ENCODE measurements at regions not wholly inside any gene's neighbourhood (a gene's known extent, or its start where the extent isn't known, plus 50 kb on each side); places are given as distances from the start of the nearest gene placed in this dataset.

DNA sequence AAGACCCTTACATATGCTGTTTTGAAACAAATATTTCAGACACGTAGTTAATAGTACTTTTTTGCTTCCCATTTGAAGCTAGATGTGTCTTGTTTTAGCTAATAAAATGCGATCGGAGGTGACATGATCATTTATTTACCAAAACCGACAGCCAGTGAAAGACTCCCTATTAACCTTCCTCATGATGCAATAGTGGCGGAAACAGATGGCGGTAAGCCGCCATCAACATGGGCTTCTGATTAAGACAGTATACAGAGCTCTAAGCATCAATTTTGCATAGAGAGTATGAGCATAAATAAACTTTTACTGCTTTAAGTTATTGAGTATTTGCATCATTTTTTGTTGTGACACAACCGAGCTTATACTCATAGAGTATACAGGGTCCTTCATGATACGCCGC is 1282.4 kb upstream of the ADGRB3 start:
- intact Hi-C loops (cut with DNase I, micrococcal nuclease), result no loop called here
- Mint-ChIP-seq H3K36me3 (ENCODE audit: low read depth) (no peaks in the 10 kb centered on the region), H3K4me3 (no peak overlapping the region), H3K27me3 (no peaks in the 10 kb centered on the region), H3K4me1 (ENCODE audit: low read depth) (no peaks in the 10 kb centered on the region), H3K27ac (no peak overlapping the region), H3K9me3 (no peaks in the 10 kb centered on the region)
- DNase-seq (no peak), ATAC-seq (ENCODE audit: poor library complexity) (no peak)
- Histone ChIP-seq H3K27ac (ENCODE audit: low read depth in 1 of 2, low read length in 2 of 2) (no peak overlapping the region), H3K4me3 (ENCODE audit: low read length) (no peak overlapping the region), H3K36me3 (ENCODE audit: insufficient read depth, low read length) (no peaks in the 10 kb centered on the region), H3K4me1 (ENCODE audit: insufficient read depth, low read length) (no peaks in the 10 kb centered on the region), H3K9me3 (ENCODE audit: control insufficient read depth in 1 of 2, insufficient read depth in 1 of 2, low read length in 2 of 2) (no peaks in the 10 kb centered on the region), H3K27me3 (ENCODE audit: control insufficient read depth in 1 of 2, insufficient read depth in 2 of 2, low read length in 2 of 2) (no peaks in the 10 kb centered on the region)
- POLR2A ChIA-PET, result no interaction called here
- TF ChIP-seq, protein P1, sequence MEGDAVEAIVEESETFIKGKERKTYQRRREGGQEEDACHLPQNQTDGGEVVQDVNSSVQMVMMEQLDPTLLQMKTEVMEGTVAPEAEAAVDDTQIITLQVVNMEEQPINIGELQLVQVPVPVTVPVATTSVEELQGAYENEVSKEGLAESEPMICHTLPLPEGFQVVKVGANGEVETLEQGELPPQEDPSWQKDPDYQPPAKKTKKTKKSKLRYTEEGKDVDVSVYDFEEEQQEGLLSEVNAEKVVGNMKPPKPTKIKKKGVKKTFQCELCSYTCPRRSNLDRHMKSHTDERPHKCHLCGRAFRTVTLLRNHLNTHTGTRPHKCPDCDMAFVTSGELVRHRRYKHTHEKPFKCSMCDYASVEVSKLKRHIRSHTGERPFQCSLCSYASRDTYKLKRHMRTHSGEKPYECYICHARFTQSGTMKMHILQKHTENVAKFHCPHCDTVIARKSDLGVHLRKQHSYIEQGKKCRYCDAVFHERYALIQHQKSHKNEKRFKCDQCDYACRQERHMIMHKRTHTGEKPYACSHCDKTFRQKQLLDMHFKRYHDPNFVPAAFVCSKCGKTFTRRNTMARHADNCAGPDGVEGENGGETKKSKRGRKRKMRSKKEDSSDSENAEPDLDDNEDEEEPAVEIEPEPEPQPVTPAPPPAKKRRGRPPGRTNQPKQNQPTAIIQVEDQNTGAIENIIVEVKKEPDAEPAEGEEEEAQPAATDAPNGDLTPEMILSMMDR (IDR thresholded peaks at IDR 0.05), result no peak
- CTCF ChIA-PET, result no interaction called here

DNA sequence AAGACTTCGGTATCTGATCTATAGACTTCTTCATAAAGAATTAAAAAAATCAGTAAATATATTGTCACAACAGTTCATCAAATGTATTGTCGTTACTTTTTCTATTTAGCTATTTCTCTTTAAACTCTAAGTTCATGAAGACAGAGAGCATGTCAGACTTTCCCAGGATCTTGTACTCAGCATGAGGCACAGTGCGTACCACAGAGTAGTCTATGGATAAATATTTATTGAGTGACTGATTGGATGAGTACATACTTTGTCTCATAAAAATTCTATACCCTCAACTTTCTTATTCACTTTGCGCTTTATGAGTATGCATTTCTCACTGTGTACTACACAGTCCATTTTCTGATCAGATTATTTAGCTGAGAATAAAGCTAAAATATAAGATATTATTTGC is 1284.4 kb upstream of the ADGRB3 start:
- H3K9me3 ChIP-seq (ENCODE audit: control insufficient read depth in 1 of 2, insufficient read depth in 1 of 2, low read length in 2 of 2), result peaks cover 6 to 7% of the 10 kb centered on the region in 2 experiments
- Mint-ChIP-seq H3K27ac (no peak overlapping the region), H3K9me3 (no peaks in the 10 kb centered on the region), H3K4me3 (no peak overlapping the region), H3K27me3 (no peaks in the 10 kb centered on the region), H3K4me1 (ENCODE audit: low read depth) (no peaks in the 10 kb centered on the region), H3K36me3 (ENCODE audit: low read depth) (no peaks in the 10 kb centered on the region)
- intact Hi-C loops (cut with DNase I, micrococcal nuclease), result no loop called here
- no peak for ATAC-seq (ENCODE audit: poor library complexity)
- TF ChIP-seq, protein P1 (IDR thresholded peaks at IDR 0.05), result no peak
- no peaks in the 10 kb centered on the region for H3K27me3 ChIP-seq (ENCODE audit: control insufficient read depth in 1 of 2, insufficient read depth in 2 of 2, low read length in 2 of 2)
- no peaks in the 10 kb centered on the region for H3K4me1 ChIP-seq (ENCODE audit: insufficient read depth, low read length)
- H3K27ac ChIP-seq (ENCODE audit: low read depth in 1 of 2, low read length in 2 of 2), result no peak overlapping the region
- ChIA-PET POLR2A (no interaction called here), CTCF (no interaction called here)
- DNase-seq, result no peak
- H3K36me3 ChIP-seq (ENCODE audit: insufficient read depth, low read length), result no peaks in the 10 kb centered on the region
- H3K4me3 ChIP-seq (ENCODE audit: low read length), result no peak overlapping the region

DNA sequence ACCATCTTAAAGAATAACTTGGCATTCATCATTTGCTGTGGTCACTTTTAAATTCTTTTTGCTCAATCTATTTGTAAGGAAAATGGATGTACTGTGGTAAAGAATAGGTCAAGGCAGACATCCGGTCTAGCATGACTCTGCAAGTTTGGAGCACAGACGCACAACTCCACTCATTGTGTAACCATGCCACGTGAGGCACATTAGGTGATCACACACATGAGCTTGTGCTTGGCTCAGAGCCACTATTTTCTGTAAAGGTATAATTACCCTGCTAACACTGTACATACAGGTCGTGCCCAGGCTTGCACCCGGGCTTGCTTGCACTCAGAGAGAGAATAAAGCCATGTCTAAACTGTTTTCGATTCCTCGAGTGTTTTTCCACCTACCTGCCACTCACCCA is 1289.1 kb upstream of the ADGRB3 start:
- no peaks in the 10 kb centered on the region for H3K9me3 Mint-ChIP-seq
- Histone ChIP-seq H3K4me1 (ENCODE audit: insufficient read depth, low read length) (no peaks in the 10 kb centered on the region), H3K27me3 (ENCODE audit: control insufficient read depth in 1 of 2, insufficient read depth in 2 of 2, low read length in 2 of 2) (no peaks in the 10 kb centered on the region), H3K27ac (ENCODE audit: low read depth in 1 of 2, low read length in 2 of 2) (no peak overlapping the region), H3K4me3 (ENCODE audit: low read length) (no peak overlapping the region), H3K36me3 (ENCODE audit: insufficient read depth, low read length) (no peaks in the 10 kb centered on the region), H3K9me3 (ENCODE audit: control insufficient read depth in 1 of 2, insufficient read depth in 1 of 2, low read length in 2 of 2) (peaks cover 7 to 10% of the 10 kb centered on the region in 2 experiments)
- CTCF ChIA-PET, result no interaction called here
- no peak for DNase-seq
- no peaks in the 10 kb centered on the region for H3K36me3 Mint-ChIP-seq (ENCODE audit: low read depth)
- ATAC-seq (ENCODE audit: poor library complexity), result no peak
- no peak overlapping the region for H3K4me3 Mint-ChIP-seq
- H3K27ac Mint-ChIP-seq, result no peak overlapping the region
- intact Hi-C loops (cut with DNase I, micrococcal nuclease), result no loop called here
- TF ChIP-seq, protein P1 (IDR thresholded peaks at IDR 0.05), result no peak
- no peaks in the 10 kb centered on the region for H3K4me1 Mint-ChIP-seq (ENCODE audit: low read depth)
- no peaks in the 10 kb centered on the region for H3K27me3 Mint-ChIP-seq
- POLR2A ChIA-PET, result no interaction called here
